GM21619 (cell line): ENCODE measurements at regions not wholly inside any gene's neighbourhood (a gene's known extent, or its start where the extent isn't known, plus 50 kb on each side); places are given as distances from the start of the nearest gene placed in this dataset.

Experiments used
- ATAC-seq: cut with Tn5 transposase; IDR thresholded peaks from one replicate; pipeline ENCODE4 v1.9.1; 2021; ENCODE audit not compliant: unreplicated experiment

DNA sequence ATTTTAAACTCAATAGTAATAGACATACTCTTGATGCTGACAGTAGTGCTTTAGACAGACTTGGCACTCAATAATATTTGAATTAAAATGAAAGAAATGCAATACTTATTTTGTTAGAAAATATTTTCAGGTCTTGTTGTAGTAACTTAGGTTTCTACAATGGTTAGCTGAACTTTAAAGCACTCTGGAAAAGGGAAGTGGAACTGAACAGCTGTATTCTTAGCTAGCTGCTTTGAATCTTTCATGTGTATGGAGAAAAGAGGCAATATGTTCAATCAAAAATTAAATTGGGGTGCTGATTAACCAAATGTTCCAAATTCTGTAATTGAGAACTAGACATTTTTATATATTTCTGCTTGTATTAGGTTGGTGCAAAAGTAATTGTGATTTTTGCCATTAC, 517.9 kb upstream of the RAG2 start:
- no peak for ATAC-seq

DNA sequence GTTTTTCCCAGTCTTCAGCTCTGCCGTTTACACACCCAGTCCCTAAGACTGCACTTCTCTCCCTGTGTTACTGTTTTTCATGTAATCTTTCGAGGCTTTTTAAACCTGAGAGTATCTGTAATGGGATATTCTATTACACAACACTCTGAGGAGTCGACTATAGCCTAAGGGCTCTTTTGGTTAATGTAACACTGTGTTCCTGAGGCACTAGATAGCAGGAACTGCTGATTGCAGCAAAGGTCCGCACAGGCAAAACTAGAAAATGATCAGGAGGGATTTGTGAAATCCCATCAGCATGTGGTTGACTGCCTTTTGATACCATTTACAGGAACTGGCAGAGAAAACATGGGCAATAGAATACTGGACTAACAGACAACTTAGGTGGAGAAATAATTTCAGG, 512.3 kb upstream of the RAG2 start:
- no peak for ATAC-seq

- ATAC-seq = no peak
These were observed 511.2 kb upstream of the RAG2 start for GRCh38 chr11:37109286-37109585.

DNA sequence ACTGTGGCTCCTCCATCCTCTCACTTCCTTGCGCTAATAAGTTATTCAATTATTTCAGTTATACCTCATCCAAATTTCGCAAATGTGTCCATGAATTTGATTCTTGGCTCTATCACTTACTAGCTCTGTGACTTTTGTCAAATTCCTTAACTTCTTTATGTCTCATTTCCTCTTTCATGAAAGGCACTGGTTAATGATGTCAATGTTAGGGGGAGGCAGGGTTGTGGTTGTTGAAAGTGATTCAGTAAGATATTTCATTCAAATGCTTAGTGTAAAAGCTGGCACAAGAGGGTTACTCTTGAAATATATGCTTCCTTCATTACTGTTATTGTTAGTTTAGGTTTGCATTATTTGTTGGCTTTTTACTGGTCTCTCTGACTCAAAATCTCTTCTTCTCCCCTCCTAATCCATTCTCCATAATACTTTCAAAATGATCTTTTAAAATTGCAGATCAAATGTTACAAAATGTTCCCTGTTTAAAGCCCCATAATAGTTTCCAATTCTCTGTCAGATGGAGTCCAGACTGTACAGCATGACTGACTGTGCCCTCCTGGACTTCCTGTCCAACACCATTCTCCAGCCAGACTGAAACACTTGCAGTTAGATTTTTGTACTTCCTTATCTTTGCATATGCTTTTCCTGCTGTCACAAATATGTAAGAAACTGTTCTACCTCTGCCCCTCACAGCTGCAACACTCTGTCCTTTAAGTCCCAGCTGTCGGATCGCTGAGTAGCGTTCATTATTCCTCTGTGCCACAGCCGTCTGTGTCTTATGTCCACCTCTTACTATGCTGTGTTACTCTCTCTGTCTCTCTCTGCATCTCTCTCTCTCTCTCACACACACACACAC, 510.6 kb upstream of the RAG2 start:
- ATAC-seq = no peak

- no peak for ATAC-seq
These were observed 509.8 kb upstream of the RAG2 start for GRCh38 chr11:37107831-37108230.

DNA sequence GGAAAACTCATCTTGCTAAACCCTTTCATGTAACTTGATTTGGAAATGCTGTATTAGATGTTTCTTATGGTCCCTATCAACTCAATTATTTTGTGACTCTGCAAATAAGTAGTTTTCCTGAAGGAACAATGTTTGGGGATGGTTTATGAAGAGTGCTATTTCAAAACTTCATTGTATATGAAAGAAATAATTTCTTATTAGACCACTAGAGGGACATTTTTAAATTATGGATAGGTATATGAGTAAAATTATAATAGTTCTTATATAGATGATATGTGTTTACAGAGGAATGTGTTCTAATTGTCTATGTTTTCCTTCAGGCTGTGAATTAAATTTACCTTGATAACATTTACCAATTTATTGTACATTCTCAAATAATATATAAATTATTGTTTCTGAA, 509.4 kb upstream of the RAG2 start:
- ATAC-seq = no peak

GRCh38 chr11:37105427-37105826, 507.4 kb upstream of the RAG2 start:
- ATAC-seq = no peak

DNA sequence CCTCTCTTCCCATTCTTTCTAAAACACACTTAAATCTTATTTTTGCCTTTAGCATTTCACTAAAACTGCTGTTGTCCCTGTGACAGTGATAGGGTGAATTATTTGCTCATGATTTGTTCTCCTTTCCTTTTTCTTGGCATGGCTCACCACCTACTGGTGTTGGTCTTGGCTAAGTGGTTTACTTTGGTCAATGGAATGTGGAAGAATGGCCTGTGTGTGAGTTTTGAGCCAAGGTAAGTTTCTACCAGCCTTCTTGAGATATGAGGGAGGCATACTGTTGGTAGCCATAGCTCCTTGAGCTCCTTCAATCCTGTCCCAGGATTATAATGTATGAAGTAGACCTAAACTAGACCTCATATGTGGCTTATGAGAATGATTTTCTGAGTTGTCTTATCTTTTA, 506.3 kb upstream of the RAG2 start:
- ATAC-seq = no peak

GRCh38 chr11:37100008-37100407, 502.0 kb upstream of the RAG2 start:
- ATAC-seq = no peak

- no peak for ATAC-seq
These were observed 494.5 kb upstream of the RAG2 start for GRCh38 chr11:37092487-37092886.

DNA sequence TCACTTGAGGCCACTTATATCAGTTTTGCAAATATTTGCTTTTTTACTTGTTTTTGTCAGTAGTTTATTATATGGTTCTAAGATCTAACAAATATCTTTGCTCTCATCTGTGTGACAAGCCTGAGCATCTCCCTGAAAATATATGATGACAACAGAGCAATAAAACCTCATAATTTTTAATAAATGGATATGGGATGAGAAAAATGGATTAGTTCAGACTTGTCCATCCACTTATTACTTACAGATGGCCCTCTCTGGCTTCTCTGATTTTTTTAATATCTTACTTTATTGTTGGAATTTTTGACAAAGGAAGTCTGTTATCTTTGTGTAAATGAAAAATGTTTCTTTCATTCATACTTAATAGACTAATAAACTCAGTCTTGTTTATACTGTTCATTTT, 491.4 kb upstream of the RAG2 start:
- ATAC-seq = no peak

DNA sequence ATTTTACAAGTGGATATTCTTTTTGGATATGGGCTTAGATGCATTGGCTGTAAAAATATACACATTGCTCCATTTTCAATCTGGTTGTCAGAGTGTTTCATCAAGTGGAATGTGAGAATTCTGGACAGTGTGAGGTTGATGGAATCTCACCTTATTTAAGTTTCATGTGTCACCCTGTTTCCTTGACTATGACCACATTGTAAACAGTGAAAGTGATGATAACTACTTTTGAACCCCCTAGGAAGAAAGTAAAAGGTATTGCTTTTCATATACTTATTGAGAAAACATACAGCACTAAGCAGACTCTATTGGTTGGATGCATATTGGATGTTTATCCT, 490.5 kb upstream of the RAG2 start:
- ATAC-seq = no peak

DNA sequence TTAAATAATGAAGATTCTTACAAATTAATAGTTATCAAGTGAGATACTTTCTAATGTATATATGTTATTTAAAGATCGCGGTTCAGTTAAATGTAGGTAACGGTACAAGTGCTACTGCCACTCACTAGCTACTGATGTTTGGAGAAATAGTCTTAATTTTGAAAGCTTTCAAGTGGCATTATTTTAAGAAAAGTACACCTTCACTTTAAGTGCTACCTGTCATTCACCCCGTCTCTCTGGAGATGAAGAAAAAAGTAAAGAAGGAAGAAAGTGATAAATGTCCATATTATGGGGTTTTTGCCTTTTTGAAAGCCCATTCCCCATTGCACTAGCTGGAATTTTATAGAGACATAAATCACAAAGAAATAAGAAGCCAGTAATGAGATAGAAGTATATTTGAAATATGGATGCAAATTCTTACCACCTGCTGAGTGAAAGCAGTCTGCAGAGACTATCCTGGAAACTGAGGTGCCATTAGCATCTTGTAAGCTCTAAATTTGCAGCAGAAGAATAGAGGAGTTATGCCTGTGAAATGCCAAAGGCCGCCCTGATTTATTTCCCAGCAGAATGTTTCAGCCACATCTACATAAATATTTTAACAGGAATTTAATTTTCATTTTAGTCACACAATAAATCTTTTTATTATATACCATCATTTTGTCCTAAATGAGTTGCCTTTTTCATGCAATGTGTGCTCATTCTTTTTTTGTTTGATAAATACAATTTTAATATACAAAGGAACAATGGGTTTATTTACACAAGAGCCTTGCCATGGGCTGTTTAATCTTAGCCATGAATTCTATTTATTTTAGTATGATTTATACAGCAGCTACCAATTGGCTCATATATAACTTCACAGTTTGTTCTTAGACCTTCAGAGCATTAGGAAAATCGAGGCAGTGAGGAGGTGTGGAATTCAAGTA, 489.9 kb upstream of the RAG2 start:
- no peak for ATAC-seq

- no peak for ATAC-seq
These were observed 480.5 kb upstream of the RAG2 start for GRCh38 chr11:37078521-37078920.

DNA sequence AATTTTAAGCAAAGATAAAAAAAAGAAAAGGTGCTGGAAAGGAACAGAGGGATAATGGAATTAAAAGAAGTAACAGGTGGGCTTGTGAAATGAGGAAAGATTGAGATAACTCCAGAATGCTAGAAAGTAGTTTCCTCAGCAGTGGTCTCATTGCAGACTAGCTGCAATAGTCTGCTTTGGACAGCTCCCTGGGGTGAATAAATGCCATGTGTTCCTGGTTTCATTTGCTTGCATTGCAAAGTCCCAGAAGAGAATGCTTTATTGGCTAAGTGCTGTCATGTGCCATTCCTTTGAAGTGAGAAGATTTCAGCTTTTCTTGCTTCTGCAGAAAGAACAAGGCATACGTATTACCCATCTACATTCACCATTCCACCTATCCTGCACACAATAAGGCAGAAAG, 478.8 kb upstream of the RAG2 start:
- ATAC-seq = no peak

GRCh38 chr11:37072538-37073055, 474.6 kb upstream of the RAG2 start:
- ATAC-seq = no peak

DNA sequence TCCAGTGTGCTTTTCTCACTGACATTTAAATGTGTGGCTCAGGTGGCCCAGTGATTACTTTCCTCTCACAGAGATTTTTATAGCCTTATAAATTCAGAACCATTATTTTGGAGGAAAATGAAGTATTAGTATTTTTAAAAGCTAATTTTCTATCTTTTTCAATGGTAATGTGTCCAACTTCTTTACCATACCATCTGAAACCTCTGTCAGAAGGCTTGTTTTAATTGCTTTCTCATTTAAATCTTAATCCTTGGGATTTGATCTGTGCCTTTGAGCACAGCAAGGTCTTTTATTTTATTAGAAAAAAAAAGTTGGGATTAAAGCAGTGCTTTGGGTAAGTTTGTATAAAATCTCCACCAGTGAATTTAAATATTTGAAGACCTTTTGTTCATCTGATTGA, 452.3 kb upstream of the RAG2 start:
- no peak for ATAC-seq

DNA sequence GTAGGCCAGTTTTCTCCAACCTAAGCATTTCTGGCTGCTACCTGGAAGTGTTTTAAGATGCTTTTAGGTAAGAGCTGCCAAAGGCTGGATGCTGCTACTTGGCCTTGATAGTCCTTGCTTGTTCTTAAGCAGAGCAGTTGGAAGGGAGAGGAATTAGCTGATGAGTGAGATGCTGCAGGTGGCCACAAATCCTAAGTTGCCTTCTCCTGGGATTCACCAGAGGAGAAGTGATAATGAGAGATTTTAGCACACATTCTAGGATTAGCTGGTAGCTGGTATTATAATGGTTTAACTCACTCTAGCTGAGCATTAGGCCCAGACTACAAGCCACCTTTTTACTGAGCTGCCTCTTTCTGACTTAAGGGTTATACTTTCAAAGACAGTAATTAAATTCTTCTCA, 442.9 kb upstream of the RAG2 start:
- ATAC-seq = no peak

DNA sequence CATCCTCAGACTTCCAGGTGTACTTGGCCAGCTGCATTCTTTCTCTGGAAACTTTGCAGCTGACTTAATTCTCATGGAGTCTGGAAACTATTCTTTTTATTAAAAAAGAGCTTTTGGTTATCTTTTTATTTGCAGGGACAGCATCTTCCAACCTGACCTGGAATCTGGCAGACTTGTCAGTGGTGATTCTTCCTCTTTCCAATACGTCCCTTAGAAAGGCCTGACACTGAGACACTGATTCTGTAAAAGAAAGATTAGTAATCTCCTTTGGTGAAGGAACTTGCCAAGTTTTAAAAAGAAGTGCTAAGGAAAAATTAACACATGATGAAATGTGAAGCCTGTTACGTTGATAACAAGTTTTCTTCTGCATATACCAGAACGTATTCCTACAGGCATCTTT, 440.9 kb upstream of the RAG2 start:
- ATAC-seq = no peak

- no peak for ATAC-seq
These were observed 428.7 kb upstream of the RAG2 start for GRCh38 chr11:37026741-37027140.

DNA sequence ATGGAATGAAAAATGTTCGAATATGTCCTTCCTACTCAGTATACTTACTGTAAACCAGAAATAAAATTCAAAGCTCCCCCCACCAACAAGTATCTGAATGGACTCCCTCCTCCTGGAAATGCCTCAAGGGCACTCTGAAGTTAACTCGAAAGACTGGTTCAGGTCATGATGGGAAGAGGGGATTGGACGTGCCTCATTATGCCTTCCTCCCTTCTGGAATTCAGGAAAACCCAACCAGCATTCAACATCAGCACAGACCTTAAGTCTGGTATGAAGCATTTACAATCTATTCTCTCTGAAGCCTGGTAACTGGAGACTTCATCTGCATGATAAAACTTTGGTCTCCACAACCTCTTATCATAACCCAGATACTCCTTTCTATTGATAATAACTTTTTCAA, 428.3 kb upstream of the RAG2 start:
- no peak for ATAC-seq

DNA sequence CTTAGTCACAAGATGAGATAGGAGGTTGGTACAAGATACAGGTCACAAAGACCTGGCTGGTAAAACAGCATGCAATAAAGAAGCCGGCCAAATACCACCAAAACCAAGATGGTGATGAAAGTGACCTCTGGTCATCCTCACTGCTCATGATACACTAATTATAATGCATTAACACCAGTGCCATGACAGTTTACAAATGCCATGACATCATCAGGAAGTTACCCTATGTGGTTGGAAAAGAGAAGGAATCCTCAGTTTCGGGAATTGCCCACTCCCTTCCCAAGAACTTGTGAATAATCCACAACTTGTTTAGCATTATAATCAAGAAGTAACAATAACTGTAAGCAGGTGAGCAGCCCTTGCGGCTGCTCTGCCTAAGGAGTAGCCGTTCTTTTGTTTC, 408.5 kb upstream of the RAG2 start:
- no peak for ATAC-seq
